Fibroblast of lung (primary cell): ENCODE measurements at regions not wholly inside any gene's neighbourhood (a gene's known extent, or its start where the extent isn't known, plus 50 kb on each side); places are given as distances from the start of the nearest gene placed in this dataset.
"Not testable (repeated sequence)": the region's sequence is repeated elsewhere in the genome, so short reads cannot be mapped to it uniquely, and the experiment has no call there.

Source experiments
- DNase-seq, 2 donors: peaks; one replicate each; pipeline versions ENCODE4 v3.0.0 to v3.0.0-alpha.2; 2010; ENCODE audit warnings: low read depth in 2 of 2
- H2AFZ ChIP-seq: 2 replicates; pipeline ENCODE4 v1.5.1; 2012; ENCODE audit warnings: low read length, control low read depth, inconsistent platforms
- H3K27ac ChIP-seq: 2 replicates; pipeline ENCODE4 v1.5.1; 2011; ENCODE audit warnings: low read length, control low read depth; ENCODE audit not compliant: insufficient read depth
- H3K27me3 ChIP-seq: 2 replicates; pipeline ENCODE4 v1.5.1; 2011; ENCODE audit warnings: mild to moderate bottlenecking, low read length; ENCODE audit not compliant: control insufficient read depth, insufficient read depth
- H3K36me3 ChIP-seq: 2 replicates; pipeline ENCODE4 v1.5.1; 2011; ENCODE audit warnings: low read length; ENCODE audit not compliant: control insufficient read depth, insufficient read depth
- H3K4me1 ChIP-seq: 2 replicates; pipeline ENCODE4 v1.5.1; 2011; ENCODE audit warnings: low read length; ENCODE audit not compliant: control insufficient read depth, insufficient read depth; ENCODE audit errors: extremely low read depth
- H3K4me2 ChIP-seq: 2 replicates; pipeline ENCODE4 v1.5.1; 2011; ENCODE audit warnings: low read length, control low read depth; ENCODE audit not compliant: insufficient read depth; ENCODE audit errors: extremely low read depth
- H3K4me3 ChIP-seq, 4 experiments: fragments of 200-600 bp in 1 of 4; sonication (generic) in 1 of 4; replicated peaks in 1 of 4; 2 replicates each; pipeline ENCODE4 v1.5.1; 2011 to 2016; ENCODE audit warnings: low read length in 4 of 4, low read depth in 3 of 4, mild to moderate bottlenecking in 3 of 4, control low read depth in 2 of 4, inconsistent platforms in 1 of 4, mixed read lengths in 1 of 4; ENCODE audit not compliant: insufficient read depth in 1 of 4; ENCODE audit errors: control extremely low read depth in 1 of 4
- H3K79me2 ChIP-seq: 2 replicates; pipeline ENCODE4 v1.5.1; 2012; ENCODE audit warnings: mild to moderate bottlenecking, low read length, inconsistent platforms; ENCODE audit not compliant: control insufficient read depth, insufficient read depth
- H3K9ac ChIP-seq: 2 replicates; pipeline ENCODE4 v1.5.1; 2011; ENCODE audit warnings: mild to moderate bottlenecking, low read length, control low read depth; ENCODE audit not compliant: insufficient read depth
- H3K9me3 ChIP-seq: 2 replicates; pipeline ENCODE4 v1.5.1; 2012; ENCODE audit warnings: low read depth, low read length; ENCODE audit not compliant: control insufficient read depth, insufficient read depth
- H4K20me1 ChIP-seq: 2 replicates; pipeline ENCODE4 v1.5.1; 2011; ENCODE audit warnings: low read length; ENCODE audit not compliant: control insufficient read depth, insufficient read depth; ENCODE audit errors: extremely low read depth
- CTCF ChIP-seq, 2 donors: IDR thresholded peaks in 1 of 2; conservative IDR thresholded peaks in 1 of 2; 1 replicate in 1 of 2; 2 replicates in 1 of 2; pipeline ENCODE4 v1.5.1; 2011 to 2012; ENCODE audit warnings: low read length in 2 of 2, control low read depth in 1 of 2, inconsistent platforms in 1 of 2, low read depth in 1 of 2, mild to moderate bottlenecking in 1 of 2
- EZH2 ChIP-seq: IDR thresholded peaks from 2 replicates; pipeline ENCODE4 v1.5.1; 2012; ENCODE audit warnings: low read length, control low read depth, mild to moderate bottlenecking; ENCODE audit errors: missing control alignments

- Histone ChIP-seq H3K36me3 (no peaks in the 10 kb centered on the region), H3K4me3 (no peak overlapping the region), H3K4me1 (peaks cover 9% of the 10 kb centered on the region), H3K27ac (no peak overlapping the region), H4K20me1 (no peaks in the 10 kb centered on the region), H3K79me2 (no peaks in the 10 kb centered on the region), H3K9me3 (no peaks in the 10 kb centered on the region), H2AFZ (no peak overlapping the region), H3K27me3 (no peaks in the 10 kb centered on the region), H3K9ac (no peak overlapping the region), H3K4me2 (no peak overlapping the region)
- TF ChIP-seq CTCF (conservative IDR thresholded peaks at IDR 0.05 in 1 of 2, IDR thresholded peaks at IDR 0.05 in 1 of 2; ENCODE audit: low read depth in 1 of 2, low read length in 2 of 2) (no peak), EZH2 (no peak)
- DNase-seq: peak; percentile 53 to 85
These were observed 589.4 kb downstream of the RFPL4B start for GRCh38 chr6:112936504-112936903.

- not testable (repeated sequence) for H3K27me3 ChIP-seq, H3K27ac ChIP-seq, H2AFZ ChIP-seq, H3K9me3 ChIP-seq, H3K4me2 ChIP-seq, H3K36me3 ChIP-seq, DNase-seq, H4K20me1 ChIP-seq, H3K79me2 ChIP-seq, H3K4me3 ChIP-seq, H3K9ac ChIP-seq, H3K4me1 ChIP-seq
These were observed 590.6 kb downstream of the RFPL4B start for GRCh38 chr6:112937690-112938089.

GRCh38 chr6:112938650-112939049 lies 591.5 kb downstream of the RFPL4B start:
- no peak for TF ChIP-seq CTCF (conservative IDR thresholded peaks at IDR 0.05 in 1 of 2, IDR thresholded peaks at IDR 0.05 in 1 of 2; ENCODE audit: low read depth in 1 of 2, low read length in 2 of 2)
- no peak overlapping the region for H3K9ac ChIP-seq
- H4K20me1 ChIP-seq: no peaks in the 10 kb centered on the region
- H3K4me2 ChIP-seq: no peak overlapping the region
- DNase-seq: peak in 1 of 2 donors; percentile 53
- H3K27me3 ChIP-seq: no peaks in the 10 kb centered on the region
- no peak overlapping the region for H3K4me3 ChIP-seq
- H2AFZ ChIP-seq: no peak overlapping the region
- no peaks in the 10 kb centered on the region for H3K36me3 ChIP-seq
- no peak overlapping the region for H3K27ac ChIP-seq
- H3K79me2 ChIP-seq: no peaks in the 10 kb centered on the region
- no peaks in the 10 kb centered on the region for H3K9me3 ChIP-seq
- H3K4me1 ChIP-seq: peaks cover 7% of the 10 kb centered on the region

- Histone ChIP-seq H3K9me3 (no peaks in the 10 kb centered on the region), H3K4me2 (no peak overlapping the region), H3K27me3 (no peaks in the 10 kb centered on the region), H3K9ac (no peak overlapping the region), H3K4me3 (no peak overlapping the region), H3K79me2 (no peaks in the 10 kb centered on the region), H2AFZ (no peak overlapping the region), H3K36me3 (no peaks in the 10 kb centered on the region), H3K27ac (no peak overlapping the region), H3K4me1 (peaks cover 7% of the 10 kb centered on the region), H4K20me1 (no peaks in the 10 kb centered on the region)
- peak; percentile 12 to 60 for DNase-seq
- TF ChIP-seq CTCF (conservative IDR thresholded peaks at IDR 0.05 in 1 of 2, IDR thresholded peaks at IDR 0.05 in 1 of 2; ENCODE audit: low read depth in 1 of 2, low read length in 2 of 2): no peak
- TF ChIP-seq EZH2: no peak
These were observed 592.4 kb downstream of the RFPL4B start for GRCh38 chr6:112939563-112939962.
